Small intestine (tissue), 7 donors: ENCODE measurements at regions not wholly inside any gene's neighbourhood (a gene's known extent, or its start where the extent isn't known, plus 50 kb on each side); places are given as distances from the start of the nearest gene placed in this dataset.

Experiments
- DNase-seq, 2 donors: peaks; one replicate each; pipeline versions ENCODE4 v3.0.0 to v3.0.0-alpha.2; 2013
- FAIRE-seq: peaks from 2 replicates; lab custom pipeline; 2012; peaks lifted over from hg19 to GRCh38; lab: Jason Lieb, UNC
- H3K27ac ChIP-seq, 3 donors: one replicate each; pipeline ENCODE4 v1.5.1; 2013; ENCODE audit warnings: low read length in 2 of 3, mild to moderate bottlenecking in 2 of 3, control low read depth in 1 of 3, inconsistent platforms in 1 of 3, low read depth in 1 of 3, moderate library complexity in 1 of 3
- H3K27me3 ChIP-seq, 3 donors: one replicate each; pipeline ENCODE4 v1.6.1; 2013; ENCODE audit warnings: low read length in 3 of 3, inconsistent platforms in 1 of 3; ENCODE audit not compliant: control insufficient read depth in 3 of 3, insufficient read depth in 3 of 3
- H3K36me3 ChIP-seq, 3 donors: one replicate each; pipeline ENCODE4 v1.6.1; 2013; ENCODE audit warnings: low read length in 3 of 3, inconsistent platforms in 1 of 3, low read depth in 1 of 3, mild to moderate bottlenecking in 1 of 3, moderate library complexity in 1 of 3; ENCODE audit not compliant: control insufficient read depth in 3 of 3, insufficient read depth in 2 of 3
- H3K4me1 ChIP-seq, 3 donors: one replicate each; pipeline ENCODE4 v1.6.1; 2013; ENCODE audit warnings: low read length in 2 of 3, inconsistent platforms in 1 of 3, low read depth in 1 of 3, mild to moderate bottlenecking in 1 of 3, moderate library complexity in 1 of 3; ENCODE audit not compliant: control insufficient read depth in 3 of 3, insufficient read depth in 2 of 3
- H3K4me3 ChIP-seq, 3 donors: one replicate each; pipeline ENCODE4 v1.5.1; 2013; ENCODE audit warnings: low read length in 3 of 3, control low read depth in 1 of 3, inconsistent platforms in 1 of 3, low read depth in 1 of 3, mild to moderate bottlenecking in 1 of 3, moderate library complexity in 1 of 3
- H3K9me3 ChIP-seq, 2 donors: one replicate each; pipeline ENCODE4 v1.6.1; 2013; ENCODE audit warnings: low read depth in 1 of 2, low read length in 1 of 2; ENCODE audit not compliant: control insufficient read depth in 2 of 2, insufficient read depth in 1 of 2
- WGBS, 3 donors: extraction: QIAGEN DNeasy Blood & Tissue Kit; methylation state at CpG; one replicate each; pipeline ENCODE4 v1.1.7; 2013; 5-methylcytosine and 5-hydroxymethylcytosine counted together
- donor health status: healthy with polysubstance abuse.
- donor health status: control.
- donor health status: control.
- donor health status: Bipolar disorder and iron deficiency.
- donor health status: healthy.

DNA sequence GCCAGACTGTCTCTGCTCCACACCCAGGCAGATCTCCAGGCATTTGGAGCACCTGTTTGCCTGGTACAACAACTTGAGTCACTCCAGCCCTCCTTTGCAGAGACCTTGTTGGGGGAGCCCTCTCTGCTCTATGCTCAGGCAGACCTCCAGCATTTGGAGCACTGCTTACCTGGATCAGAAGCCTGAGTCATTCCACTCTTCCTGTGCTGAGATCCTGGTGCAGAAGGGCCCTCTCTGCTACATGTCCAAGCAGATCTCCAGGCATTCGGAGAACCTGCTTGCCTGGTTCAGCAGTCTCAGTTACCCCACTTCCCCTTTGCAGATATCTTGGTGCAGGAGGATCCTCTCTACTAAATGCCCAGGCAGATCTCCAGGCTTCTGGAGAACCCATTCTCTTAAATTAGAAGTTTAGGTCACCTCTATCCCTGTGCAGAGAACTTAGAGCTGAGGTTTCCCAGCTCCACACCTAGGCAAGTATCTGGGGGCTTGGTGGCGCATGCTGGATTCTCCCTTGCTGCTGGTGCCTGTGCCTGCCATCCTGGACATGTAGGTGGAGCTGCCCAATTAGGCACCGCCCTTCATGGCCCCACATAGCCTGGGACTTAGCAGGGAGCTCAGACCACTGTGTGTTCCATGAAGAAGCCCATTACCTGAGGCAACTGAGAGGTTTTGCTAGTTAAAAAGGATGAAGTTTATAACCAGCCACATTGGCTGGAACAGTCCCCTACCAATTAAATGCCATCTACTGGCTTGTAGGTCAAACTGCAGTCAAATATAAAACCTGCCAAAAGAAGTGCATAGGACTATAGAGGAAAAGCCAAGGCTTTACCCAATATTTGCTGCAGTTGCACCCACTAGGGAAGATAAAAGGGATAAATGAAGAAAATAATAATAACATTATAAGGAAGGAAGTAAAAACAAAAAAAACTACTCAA lies 97.6 kb upstream of the SLITRK6 start:
- FAIRE-seq, result no peak
- no peak for DNase-seq
- WGBS, 3 donors, result 71 to 79% (median 75%) methylated on average over 3 of the region's 3 CpGs
- Histone ChIP-seq H3K4me3 (no peak overlapping the region), H3K4me1 (no peaks in the 10 kb centered on the region), H3K27me3 (no peaks in the 10 kb centered on the region), H3K9me3 (no peaks in the 10 kb centered on the region), H3K36me3 (no peaks in the 10 kb centered on the region), H3K27ac (no peak overlapping the region)

DNA sequence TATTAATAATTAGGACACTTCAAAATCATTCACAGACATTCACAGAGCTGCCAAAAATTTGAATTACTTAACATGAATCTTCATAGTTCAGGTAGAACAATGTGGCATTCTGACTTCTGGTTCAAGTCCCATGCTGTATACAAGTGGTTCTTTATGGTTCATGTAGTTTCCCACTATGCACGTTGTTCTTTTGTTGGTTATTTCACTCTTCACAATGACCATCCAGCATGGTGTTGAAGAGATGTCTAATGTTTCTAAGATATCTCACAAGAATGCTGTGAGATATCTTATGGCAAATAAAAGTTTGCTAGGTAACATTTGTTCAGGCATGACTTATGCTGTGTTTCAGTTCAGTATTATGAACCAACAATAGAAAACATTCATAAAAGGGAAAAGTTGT lies 88.2 kb upstream of the SLITRK6 start:
- H3K9me3 ChIP-seq, result no peaks in the 10 kb centered on the region
- no peak overlapping the region for H3K27ac ChIP-seq
- H3K36me3 ChIP-seq, result no peaks in the 10 kb centered on the region
- H3K27me3 ChIP-seq, result no peaks in the 10 kb centered on the region
- FAIRE-seq, result no peak
- 65 to 83% (median 80%) methylated on average over 1 of the region's 1 CpG for WGBS, 3 donors
- no peak overlapping the region for H3K4me3 ChIP-seq
- H3K4me1 ChIP-seq, result no peaks in the 10 kb centered on the region
- no peak for DNase-seq

DNA sequence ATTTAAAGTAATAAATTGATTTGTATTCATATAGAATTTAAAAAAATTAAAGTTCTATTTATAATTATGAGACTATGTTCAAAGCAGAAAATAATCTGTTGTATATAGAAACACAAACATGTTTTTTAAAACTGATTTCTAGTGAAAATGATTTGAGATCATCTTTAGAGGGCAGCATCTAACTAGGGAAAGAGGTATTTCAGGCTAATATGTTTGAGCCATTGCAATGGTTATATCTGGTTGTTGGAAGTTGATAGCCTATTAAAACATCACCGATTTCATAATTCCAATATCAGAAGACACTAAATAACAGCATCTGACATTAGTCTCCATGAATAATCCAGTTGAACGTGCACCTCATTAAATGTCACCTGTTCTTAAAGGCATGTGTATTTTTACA lies 79.8 kb upstream of the SLITRK6 start:
- 64 to 70% (median 70%) methylated on average over 2 of the region's 2 CpGs for WGBS, 3 donors
- no peaks in the 10 kb centered on the region for H3K36me3 ChIP-seq
- H3K4me3 ChIP-seq, result no peak overlapping the region
- FAIRE-seq (no peak), DNase-seq (no peak)
- no peak overlapping the region for H3K27ac ChIP-seq
- no peaks in the 10 kb centered on the region for H3K4me1 ChIP-seq
- H3K9me3 ChIP-seq, result no peaks in the 10 kb centered on the region
- H3K27me3 ChIP-seq, result no peaks in the 10 kb centered on the region

DNA sequence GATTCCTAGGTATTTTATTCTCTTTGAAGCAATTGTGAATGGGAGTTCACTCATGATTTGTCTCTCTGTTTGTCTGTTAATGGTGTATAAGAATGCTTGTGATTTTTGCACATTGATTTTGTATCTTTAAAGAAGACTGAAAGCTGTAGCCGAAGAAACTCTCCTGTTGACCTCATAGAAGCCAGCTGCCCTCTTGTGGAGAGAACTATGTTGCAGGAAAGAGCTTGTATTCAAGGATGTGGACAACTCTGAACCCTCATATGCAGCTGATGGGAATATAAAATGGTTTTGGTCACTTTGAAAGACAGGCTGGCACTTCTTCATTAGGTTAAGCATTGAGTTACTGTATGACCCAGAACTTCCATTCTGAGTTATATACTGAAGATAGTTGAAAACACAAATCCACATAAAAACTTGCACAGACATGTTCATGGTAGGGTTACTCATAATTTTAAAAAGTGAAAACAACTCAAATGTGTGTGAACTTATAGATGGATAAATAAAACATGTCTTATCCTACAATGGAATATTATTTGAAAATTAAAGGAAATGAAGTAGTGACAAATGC lies 65.8 kb upstream of the SLITRK6 start:
- H3K36me3 ChIP-seq, result no peaks in the 10 kb centered on the region
- FAIRE-seq, result no peak

DNA sequence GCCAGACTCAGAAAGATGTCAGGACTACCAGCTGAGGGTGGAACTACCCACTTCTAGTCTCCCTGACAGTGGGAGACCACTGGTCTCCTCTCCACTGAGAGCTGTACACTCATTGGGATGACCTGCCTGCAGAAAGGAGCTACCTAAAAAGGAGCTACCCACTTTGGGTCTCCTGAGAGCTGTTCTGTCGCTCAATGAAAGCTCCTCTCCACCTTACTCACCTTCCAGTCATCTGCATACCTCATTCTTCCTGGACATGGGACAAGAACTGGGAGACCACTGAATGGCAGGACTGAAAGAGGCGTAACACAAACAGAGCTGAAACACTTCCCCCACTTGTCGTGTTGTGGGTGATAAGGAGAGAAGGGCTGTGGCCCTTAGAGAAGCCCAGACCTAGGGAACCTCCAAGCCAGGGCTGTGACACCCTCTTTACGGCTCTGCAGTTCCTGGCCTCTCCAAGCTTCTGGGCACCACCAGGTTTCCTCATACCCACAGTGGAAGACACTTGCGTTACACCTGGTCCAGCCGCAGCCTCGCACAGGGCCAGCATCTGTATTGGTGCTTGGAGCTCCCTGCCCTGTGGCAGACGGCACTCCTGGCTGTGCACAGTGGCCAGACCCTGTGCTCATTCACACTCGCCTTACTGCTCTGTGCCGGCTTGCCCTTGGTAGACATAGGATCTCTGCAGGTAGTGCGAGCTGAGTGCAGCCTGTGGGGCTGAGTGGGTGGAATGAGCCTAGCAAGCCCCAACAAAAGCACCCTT lies 54.9 kb upstream of the SLITRK6 start:
- DNase-seq (no peak), FAIRE-seq (no peak)
- WGBS, 3 donors, result 83 to 88% (median 86%) methylated on average over 11 of the region's 11 CpGs
- no peaks in the 10 kb centered on the region for H3K27me3 ChIP-seq
- peaks cover 0 to 31% of the 10 kb centered on the region in 2 donors for H3K9me3 ChIP-seq
- H3K4me3 ChIP-seq, result no peak overlapping the region
- no peaks in the 10 kb centered on the region for H3K4me1 ChIP-seq
- no peak overlapping the region for H3K27ac ChIP-seq
- H3K36me3 ChIP-seq, result no peaks in the 10 kb centered on the region

More for the DNA sequence above, 65.8 kb upstream of the SLITRK6 start:
- no peak overlapping the region for H3K27ac ChIP-seq
- 63 to 76% (median 74%) methylated on average over 1 of the region's 1 CpG for WGBS, 3 donors
- no peaks in the 10 kb centered on the region for H3K27me3 ChIP-seq
- H3K9me3 ChIP-seq, result no peaks in the 10 kb centered on the region
- no peaks in the 10 kb centered on the region for H3K4me1 ChIP-seq
- H3K4me3 ChIP-seq, result no peak overlapping the region
- DNase-seq, result no peak

DNA sequence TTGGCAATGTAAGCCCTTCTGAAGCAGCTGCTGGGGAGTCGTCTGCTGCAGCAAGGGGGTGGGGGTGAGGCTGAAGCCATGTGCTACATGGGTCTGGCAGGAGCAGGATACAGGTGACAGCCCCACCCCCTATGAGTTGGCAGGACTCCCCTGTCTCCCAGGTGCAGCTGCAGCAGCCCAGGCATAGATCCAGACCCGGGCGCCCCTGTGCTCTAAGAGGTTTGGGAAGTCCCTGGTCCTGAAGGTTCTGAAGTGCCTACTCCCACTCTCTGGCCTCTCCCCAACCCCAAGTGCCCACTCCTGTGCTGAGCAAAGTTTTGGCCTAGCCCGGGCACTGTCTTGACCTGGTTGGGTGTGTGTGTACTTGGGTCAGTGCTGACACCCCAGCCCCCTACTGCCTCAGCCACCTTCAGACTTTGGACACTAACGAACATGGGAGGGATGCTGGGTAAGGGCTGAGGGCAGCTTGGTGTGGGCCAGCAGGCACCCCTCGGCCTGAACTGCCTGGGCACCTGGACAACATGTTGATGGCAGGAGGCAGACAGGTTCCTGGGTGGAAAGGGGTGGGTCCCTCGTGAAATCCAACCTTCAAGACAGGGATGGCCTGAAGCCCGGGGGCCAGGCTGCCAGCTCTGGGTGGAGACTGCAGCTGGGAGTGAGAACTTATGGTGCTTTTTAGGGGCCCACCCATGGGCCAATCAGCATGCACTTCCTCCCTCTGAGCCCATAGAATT lies 54.1 kb upstream of the SLITRK6 start:
- DNase-seq (no peak), FAIRE-seq (no peak)
- Histone ChIP-seq H3K36me3 (no peaks in the 10 kb centered on the region), H3K4me3 (no peak overlapping the region), H3K27me3 (no peaks in the 10 kb centered on the region), H3K27ac (no peak overlapping the region), H3K9me3 (peaks cover 0 to 31% of the 10 kb centered on the region in 2 donors), H3K4me1 (no peaks in the 10 kb centered on the region)
- WGBS, 3 donors, result 67 to 77% (median 67%) methylated on average over 8 of the region's 8 CpGs
